Activated CD4-positive, alpha-beta T cell treated with anti-CD3 and anti-CD28 coated beads, Interleukin-2, amount 10 ng/mL, durations not matched to agents 7 days and 5 days (primary cell): ENCODE measurements at regions not wholly inside any gene's neighbourhood (a gene's known extent, or its start where the extent isn't known, plus 50 kb on each side); places are given as distances from the start of the nearest gene placed in this dataset.

Source experiments
- CTCF ChIA-PET: fragments of 350-600 bp; sonication (Branson Sonifier 250); formaldehyde crosslinking; loops from one replicate; lab custom pipeline; 2021; ENCODE audit warnings: antibody characterized with exemption; lab: Charles Lee
- POLR2A ChIA-PET: fragments of 350-600 bp; sonication (Branson Sonifier 250); formaldehyde crosslinking; loops from one replicate; lab custom pipeline; 2021; ENCODE audit warnings: antibody characterized with exemption; lab: Charles Lee
- DNase-seq: peaks from one replicate; pipeline ENCODE4 v3.0.0-alpha.2; 2020
- H3K27ac Mint-ChIP-seq: one replicate; pipeline ENCODE4 v1.8.0; 2021; ENCODE audit warnings: mild to moderate bottlenecking, moderate library complexity, mixed read lengths
- H3K27me3 Mint-ChIP-seq: one replicate; pipeline ENCODE4 v1.8.0; 2021; ENCODE audit warnings: mixed read lengths
- H3K36me3 Mint-ChIP-seq: one replicate; pipeline ENCODE4 v1.8.0; 2021; ENCODE audit warnings: low read depth, mixed read lengths
- H3K4me1 Mint-ChIP-seq: one replicate; pipeline ENCODE4 v1.8.0; 2021; ENCODE audit warnings: mixed read lengths
- H3K4me3 Mint-ChIP-seq: one replicate; pipeline ENCODE4 v1.8.0; 2021; ENCODE audit warnings: mild to moderate bottlenecking, moderate library complexity, mixed read lengths
- H3K9me3 Mint-ChIP-seq: one replicate; pipeline ENCODE4 v1.8.0; 2021; ENCODE audit warnings: mixed read lengths

DNA sequence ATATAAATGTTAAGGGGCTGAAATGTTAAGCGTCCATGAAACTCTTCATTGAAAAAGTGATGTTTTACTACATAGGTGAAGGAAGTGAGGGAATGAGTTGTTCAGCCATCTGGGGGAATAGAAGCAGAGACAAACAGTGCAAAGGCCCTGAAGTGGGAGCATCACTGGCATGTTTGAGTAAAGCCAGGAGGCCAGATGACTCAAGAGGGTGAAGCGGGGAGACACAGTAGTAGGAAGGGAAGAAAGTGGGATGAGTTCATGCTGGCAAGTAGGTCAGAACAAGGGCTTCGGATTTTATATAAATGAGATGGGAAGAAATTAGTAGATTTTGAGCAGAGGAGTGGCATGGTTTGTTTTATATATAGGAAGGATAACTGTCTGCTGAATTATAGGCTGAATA is 112.5 kb upstream of the MAP9 start:
- no peaks in the 10 kb centered on the region for H3K27me3 Mint-ChIP-seq
- no peak overlapping the region for H3K4me3 Mint-ChIP-seq
- CTCF ChIA-PET: no interaction called here
- POLR2A ChIA-PET: no interaction called here
- no peaks in the 10 kb centered on the region for H3K36me3 Mint-ChIP-seq
- H3K9me3 Mint-ChIP-seq: no peaks in the 10 kb centered on the region
- H3K4me1 Mint-ChIP-seq: no peaks in the 10 kb centered on the region
- no peak overlapping the region for H3K27ac Mint-ChIP-seq
- no peak for DNase-seq

DNA sequence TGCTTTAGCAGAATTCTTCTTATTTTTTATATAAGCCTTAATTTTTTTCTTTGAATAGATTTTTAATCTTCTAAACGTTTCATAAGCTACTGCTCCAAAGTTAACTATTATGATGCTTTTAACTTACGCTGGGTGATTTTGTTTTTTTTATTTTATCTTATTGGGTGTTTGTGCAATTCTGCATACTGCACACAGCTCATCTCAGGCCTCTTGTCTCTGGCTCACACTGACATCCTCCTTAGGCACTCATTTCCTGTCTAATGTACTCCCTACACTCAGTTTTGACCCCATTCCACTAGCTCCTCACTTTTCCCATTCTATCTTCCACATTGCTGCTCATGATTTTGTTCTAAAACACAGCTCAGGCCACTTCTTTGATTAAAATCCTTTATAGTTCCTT is 111.9 kb upstream of the MAP9 start:
- H3K27me3 Mint-ChIP-seq: no peaks in the 10 kb centered on the region
- ChIA-PET CTCF (no interaction called here), POLR2A (no interaction called here)
- no peak for DNase-seq
- H3K27ac Mint-ChIP-seq: no peak overlapping the region
- no peaks in the 10 kb centered on the region for H3K9me3 Mint-ChIP-seq
- H3K4me3 Mint-ChIP-seq: no peak overlapping the region
- no peaks in the 10 kb centered on the region for H3K36me3 Mint-ChIP-seq
- no peaks in the 10 kb centered on the region for H3K4me1 Mint-ChIP-seq

DNA sequence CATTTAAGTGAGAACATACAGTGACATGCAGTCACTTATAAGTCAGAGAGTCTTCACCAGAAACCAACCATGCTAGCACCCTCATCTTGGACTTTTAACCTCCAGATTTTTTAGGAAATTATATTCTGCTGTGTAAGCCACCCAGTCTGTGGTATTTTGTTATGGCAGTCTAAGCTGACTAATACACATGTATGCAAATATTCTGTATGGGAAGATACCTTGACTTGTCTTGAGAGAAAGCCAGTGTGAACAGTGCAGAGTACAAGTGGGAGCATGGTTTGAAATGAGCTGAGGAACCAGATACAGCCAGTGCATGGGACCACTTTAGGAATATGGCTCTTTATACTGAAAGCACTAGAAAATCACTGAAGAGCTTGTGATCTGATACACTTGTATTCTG is 110.4 kb upstream of the MAP9 start:
- CTCF ChIA-PET: no interaction called here
- POLR2A ChIA-PET: no interaction called here

DNA sequence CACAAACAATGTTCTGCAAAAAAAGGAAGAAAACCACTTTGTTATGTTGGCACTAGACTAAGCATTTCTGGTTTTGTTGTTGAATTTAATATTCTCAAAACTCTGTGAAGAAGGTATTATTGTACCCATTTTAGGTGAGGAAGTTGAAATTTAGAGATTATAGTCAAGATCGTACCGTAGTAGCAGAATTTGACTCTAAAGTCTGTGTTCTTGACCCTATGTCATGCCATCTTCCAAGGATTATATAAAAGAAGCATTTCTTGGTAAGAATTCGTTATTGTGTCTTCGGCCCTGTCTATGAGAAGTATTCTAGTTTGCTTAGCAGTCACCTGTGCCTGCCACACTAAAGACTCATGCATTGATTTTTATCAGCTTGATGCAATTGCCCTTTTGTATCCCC is 104.4 kb upstream of the MAP9 start:
- CTCF ChIA-PET: no interaction called here
- Mint-ChIP-seq H3K4me1 (no peaks in the 10 kb centered on the region), H3K4me3 (no peak overlapping the region), H3K36me3 (no peaks in the 10 kb centered on the region), H3K27me3 (no peaks in the 10 kb centered on the region), H3K27ac (no peak overlapping the region), H3K9me3 (no peaks in the 10 kb centered on the region)
- POLR2A ChIA-PET: no interaction called here
- no peak for DNase-seq

More for the DNA sequence above, 110.4 kb upstream of the MAP9 start:
- no peak overlapping the region for H3K4me3 Mint-ChIP-seq
- H3K27ac Mint-ChIP-seq: no peak overlapping the region
- no peak for DNase-seq
- H3K9me3 Mint-ChIP-seq: no peaks in the 10 kb centered on the region
- no peaks in the 10 kb centered on the region for H3K27me3 Mint-ChIP-seq
- no peaks in the 10 kb centered on the region for H3K4me1 Mint-ChIP-seq
- H3K36me3 Mint-ChIP-seq: no peaks in the 10 kb centered on the region

DNA sequence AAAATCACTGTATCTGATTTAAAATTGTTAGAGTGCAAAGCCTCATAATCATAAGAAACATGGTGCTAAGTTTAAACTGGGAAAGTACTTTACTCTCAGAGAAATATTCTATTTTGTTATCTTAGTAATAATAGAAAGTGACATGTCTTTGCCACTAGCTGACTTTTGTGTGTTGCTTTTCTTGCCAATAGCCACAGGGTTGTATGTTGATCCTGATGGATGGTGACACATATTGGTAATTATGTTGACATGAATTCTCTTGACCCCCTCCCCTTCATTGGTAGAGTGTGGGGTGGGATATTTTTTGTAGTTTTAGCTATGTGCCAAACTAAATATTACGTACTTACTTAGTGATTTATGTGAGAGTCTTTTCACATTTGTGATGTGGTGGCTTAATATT is 103.1 kb upstream of the MAP9 start:
- DNase-seq: no peak
- H3K4me1 Mint-ChIP-seq: no peaks in the 10 kb centered on the region
- no peaks in the 10 kb centered on the region for H3K36me3 Mint-ChIP-seq
- no peak overlapping the region for H3K27ac Mint-ChIP-seq
- H3K27me3 Mint-ChIP-seq: no peaks in the 10 kb centered on the region
- ChIA-PET POLR2A (no interaction called here), CTCF (no interaction called here)
- no peaks in the 10 kb centered on the region for H3K9me3 Mint-ChIP-seq
- H3K4me3 Mint-ChIP-seq: no peak overlapping the region

DNA sequence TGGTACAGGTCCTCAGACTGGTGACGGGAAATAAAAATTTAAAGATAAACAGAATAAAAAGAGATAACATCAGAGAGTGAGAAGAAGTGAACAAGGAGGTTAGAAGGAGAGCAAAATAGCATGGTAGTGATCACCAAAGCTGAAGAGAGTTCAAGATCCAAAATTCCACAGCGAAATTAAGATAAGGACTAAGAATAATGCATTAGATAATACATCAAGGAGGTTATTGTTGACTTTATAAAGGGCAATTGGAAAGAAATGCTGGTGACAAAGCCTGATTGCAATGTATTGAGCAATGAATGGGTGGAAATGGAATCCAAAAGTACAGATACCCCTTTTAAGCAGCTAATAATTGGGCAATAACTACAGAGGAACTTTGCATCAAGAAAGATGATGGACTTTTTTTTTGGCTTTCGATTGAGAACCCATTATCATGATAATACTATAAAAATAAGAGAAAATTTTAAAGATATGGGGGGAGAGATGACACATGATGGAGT is 101.6 kb upstream of the MAP9 start:
- no peaks in the 10 kb centered on the region for H3K9me3 Mint-ChIP-seq
- no peaks in the 10 kb centered on the region for H3K27me3 Mint-ChIP-seq
- no peak for DNase-seq
- H3K36me3 Mint-ChIP-seq: no peaks in the 10 kb centered on the region
- POLR2A ChIA-PET: no interaction called here
- CTCF ChIA-PET: no interaction called here
- H3K4me1 Mint-ChIP-seq: no peaks in the 10 kb centered on the region
- no peak overlapping the region for H3K4me3 Mint-ChIP-seq
- H3K27ac Mint-ChIP-seq: no peak overlapping the region

DNA sequence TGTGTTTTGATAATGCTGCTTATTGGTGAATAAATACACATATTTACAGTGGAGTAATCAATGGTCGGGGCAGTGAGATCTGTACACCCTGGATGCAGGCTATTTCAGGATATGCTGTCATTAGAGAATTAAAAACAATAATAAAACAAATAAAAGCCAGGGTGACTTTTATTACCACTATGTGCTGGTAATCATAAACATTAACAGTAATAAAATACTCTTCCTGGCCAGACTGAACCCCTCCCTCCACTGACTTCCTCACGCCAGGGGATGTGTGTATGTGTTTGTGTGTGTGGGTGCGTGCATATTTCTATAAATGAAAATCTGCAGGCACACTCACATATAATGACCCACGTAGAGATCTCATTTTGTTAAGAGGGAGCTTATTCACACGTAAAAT is 98.0 kb upstream of the MAP9 start:
- POLR2A ChIA-PET: no interaction called here

DNA sequence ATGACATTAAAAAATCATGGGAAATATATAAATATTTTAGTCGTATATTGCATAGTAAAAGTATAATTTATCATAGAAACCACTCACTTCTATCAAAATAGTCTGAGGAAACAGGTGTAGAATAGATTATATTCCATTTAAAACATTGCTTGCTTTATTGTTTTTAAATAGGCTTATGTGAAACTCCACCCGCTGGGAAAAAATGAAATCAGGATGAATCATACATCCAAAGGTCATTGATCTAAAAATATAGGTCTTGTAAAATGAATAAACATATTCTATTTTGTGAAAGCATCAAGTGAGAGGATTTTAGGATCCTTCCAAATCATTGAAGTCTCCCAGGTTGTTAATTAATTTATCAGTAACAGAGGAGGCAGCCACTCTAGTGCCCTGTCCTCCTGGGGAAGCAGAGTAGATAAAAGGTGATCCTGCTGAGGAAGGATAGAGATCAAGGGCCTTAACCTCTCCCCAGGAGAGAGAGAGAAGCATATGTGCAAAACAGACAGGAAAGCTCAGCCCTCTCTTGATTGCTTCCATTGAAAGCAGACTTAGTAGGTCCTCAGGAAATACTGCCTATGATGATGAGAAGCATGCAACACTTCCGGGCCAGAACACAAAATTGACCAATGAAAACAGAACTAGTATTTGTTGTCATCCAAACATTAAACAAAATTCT is 96.8 kb upstream of the MAP9 start:
- H3K27me3 Mint-ChIP-seq: no peaks in the 10 kb centered on the region
- H3K36me3 Mint-ChIP-seq: no peaks in the 10 kb centered on the region
- ChIA-PET POLR2A (no interaction called here), CTCF (no interaction called here)
- H3K9me3 Mint-ChIP-seq: no peaks in the 10 kb centered on the region
- H3K4me3 Mint-ChIP-seq: no peak overlapping the region
- no peak overlapping the region for H3K27ac Mint-ChIP-seq
- DNase-seq: no peak
- H3K4me1 Mint-ChIP-seq: no peaks in the 10 kb centered on the region

More for the DNA sequence above, 98.0 kb upstream of the MAP9 start:
- no peaks in the 10 kb centered on the region for H3K27me3 Mint-ChIP-seq
- CTCF ChIA-PET: no interaction called here
- no peaks in the 10 kb centered on the region for H3K4me1 Mint-ChIP-seq
- DNase-seq: no peak
- H3K9me3 Mint-ChIP-seq: no peaks in the 10 kb centered on the region
- no peak overlapping the region for H3K27ac Mint-ChIP-seq
- H3K4me3 Mint-ChIP-seq: no peak overlapping the region
- no peaks in the 10 kb centered on the region for H3K36me3 Mint-ChIP-seq

DNA sequence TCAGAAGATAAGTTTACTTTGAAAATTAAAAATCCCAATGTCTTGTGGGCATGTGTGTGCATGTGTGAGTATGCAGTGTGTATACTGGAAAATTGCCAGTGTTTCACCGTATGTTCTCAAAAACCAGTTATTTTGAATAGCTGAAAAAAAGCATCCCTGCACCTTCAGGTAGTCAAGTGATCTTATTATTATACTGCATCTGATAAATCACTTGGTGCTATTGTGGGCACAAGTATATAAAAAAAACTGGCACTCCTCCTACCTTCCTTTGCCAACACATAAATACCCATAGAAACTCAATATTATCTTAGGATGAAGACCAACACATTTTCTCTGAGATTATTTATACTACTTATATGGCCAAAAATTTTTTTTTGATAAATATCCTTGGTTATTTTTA is 91.5 kb upstream of the MAP9 start:
- ChIA-PET POLR2A (no interaction called here), CTCF (no interaction called here)
- no peak for DNase-seq
- Mint-ChIP-seq H3K9me3 (no peaks in the 10 kb centered on the region), H3K27ac (no peak overlapping the region), H3K4me1 (no peaks in the 10 kb centered on the region), H3K27me3 (no peaks in the 10 kb centered on the region), H3K4me3 (no peak overlapping the region), H3K36me3 (no peaks in the 10 kb centered on the region)

DNA sequence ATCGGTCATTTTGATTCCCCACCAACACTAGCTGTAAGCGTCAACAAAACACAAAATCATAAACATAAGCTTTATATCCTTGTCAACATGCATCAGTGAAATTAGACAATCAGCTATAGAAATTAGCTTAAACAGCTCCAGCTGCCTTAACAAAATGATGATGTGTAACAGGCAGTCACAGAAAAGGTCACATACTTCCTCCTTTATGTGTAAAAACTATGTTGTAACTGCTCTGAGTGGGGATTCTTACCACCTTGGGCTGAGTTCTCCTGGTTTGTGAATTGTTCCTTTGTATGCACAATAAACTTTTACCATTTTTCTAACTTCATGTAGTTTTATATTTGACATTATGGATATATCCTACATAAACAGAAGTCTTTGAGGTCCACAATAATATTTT is 73.9 kb upstream of the MAP9 start:
- Mint-ChIP-seq H3K27me3 (peaks cover 2% of the 10 kb centered on the region), H3K9me3 (no peaks in the 10 kb centered on the region), H3K4me1 (no peaks in the 10 kb centered on the region), H3K36me3 (no peaks in the 10 kb centered on the region), H3K4me3 (no peak overlapping the region), H3K27ac (no peak overlapping the region)
- ChIA-PET CTCF (no interaction called here), POLR2A (no interaction called here)
- DNase-seq: no peak

DNA sequence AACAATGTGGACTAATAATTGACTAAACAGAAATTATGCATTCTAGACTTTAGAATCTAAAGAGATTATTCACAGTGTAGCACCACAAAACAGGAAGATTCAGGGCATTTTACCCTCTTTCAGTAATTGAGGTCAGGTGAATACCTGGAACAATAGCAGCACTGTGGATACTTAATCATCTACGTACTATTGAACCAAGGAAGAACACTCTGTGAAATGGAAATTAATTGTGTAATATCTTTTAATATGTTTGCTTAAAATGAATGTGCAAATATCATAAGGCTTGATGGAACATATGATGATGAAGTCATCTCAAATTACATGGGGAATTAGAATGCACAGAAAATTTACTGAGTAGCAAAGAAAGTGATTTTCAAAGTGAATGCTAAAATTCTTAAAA is 68.5 kb upstream of the MAP9 start:
- peaks cover 5% of the 10 kb centered on the region for H3K4me1 Mint-ChIP-seq
- POLR2A ChIA-PET: no interaction called here
- CTCF ChIA-PET: no interaction called here
- no peaks in the 10 kb centered on the region for H3K9me3 Mint-ChIP-seq
- H3K27ac Mint-ChIP-seq: no peak overlapping the region
- H3K27me3 Mint-ChIP-seq: peaks cover 8% of the 10 kb centered on the region
- no peaks in the 10 kb centered on the region for H3K36me3 Mint-ChIP-seq
- no peak overlapping the region for H3K4me3 Mint-ChIP-seq
- DNase-seq: no peak

DNA sequence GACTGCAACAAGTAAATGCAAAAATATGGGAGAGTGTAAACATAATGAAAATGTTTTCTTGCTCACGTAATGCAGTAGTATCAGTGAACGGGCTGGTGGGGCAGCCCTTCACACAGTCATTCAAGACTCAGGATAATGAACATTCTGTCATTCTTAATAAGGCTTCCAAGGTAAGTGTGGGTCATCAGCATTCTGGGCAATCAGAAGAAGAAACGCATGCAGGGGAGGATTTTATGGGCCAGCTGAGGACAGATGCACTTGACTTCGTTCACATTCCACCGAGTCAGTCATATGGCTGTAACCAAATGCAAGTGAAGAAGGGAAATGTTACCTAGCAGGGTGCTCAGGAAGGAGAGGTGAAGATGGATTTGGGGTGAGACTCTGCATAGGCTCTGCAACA is 68.0 kb upstream of the MAP9 start:
- CTCF ChIA-PET: no interaction called here
- POLR2A ChIA-PET: no interaction called here
- peaks cover 5% of the 10 kb centered on the region for H3K4me1 Mint-ChIP-seq
- no peaks in the 10 kb centered on the region for H3K9me3 Mint-ChIP-seq
- no peak overlapping the region for H3K27ac Mint-ChIP-seq
- peaks cover 8% of the 10 kb centered on the region for H3K27me3 Mint-ChIP-seq
- H3K36me3 Mint-ChIP-seq: no peaks in the 10 kb centered on the region
- H3K4me3 Mint-ChIP-seq: no peak overlapping the region
- no peak for DNase-seq

DNA sequence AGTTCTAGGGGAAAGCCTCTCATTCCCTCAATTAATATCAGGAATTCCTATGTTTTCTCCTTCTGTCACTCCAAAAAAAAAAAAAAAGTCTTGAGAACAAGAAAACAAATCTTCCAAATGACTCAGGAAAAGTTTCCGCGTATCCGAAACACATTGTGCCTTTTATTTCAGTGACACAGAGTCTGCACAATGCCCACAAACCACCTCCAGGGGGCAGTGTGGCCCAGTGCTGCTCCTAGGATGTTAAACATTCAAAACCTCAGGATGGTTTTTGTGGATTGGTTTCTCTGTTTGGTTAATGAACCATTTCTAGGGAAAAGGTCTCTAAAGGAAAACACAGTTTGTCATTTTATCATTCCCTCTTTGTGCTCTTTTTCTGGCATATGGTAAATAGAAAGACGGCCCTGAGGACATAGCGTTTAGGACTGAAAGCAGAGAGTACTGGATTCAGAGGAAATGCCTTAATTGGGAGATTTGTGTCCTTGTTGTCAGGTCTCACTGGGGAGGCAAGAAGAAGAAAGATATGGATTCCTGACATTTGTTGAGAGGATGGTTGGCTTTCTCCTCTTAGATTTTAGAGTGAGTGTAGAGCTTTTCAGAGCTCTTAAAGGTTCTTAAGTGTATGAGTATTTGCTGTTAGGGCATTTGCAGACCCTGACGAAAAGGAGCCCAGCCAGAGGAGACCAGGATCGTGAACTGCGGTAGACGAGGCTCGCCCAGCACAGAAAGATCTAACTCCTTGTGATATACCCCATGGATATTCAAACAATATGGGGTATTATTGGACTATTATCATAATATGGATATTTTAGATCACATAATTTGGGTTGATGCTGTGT is 65.7 kb upstream of the MAP9 start:
- H3K27ac Mint-ChIP-seq: no peak overlapping the region
- CTCF ChIA-PET: no interaction called here

More for the DNA sequence above, 65.7 kb upstream of the MAP9 start:
- H3K4me3 Mint-ChIP-seq: no peak overlapping the region
- H3K27me3 Mint-ChIP-seq: peaks cover 6% of the 10 kb centered on the region
- POLR2A ChIA-PET: no interaction called here
- no peaks in the 10 kb centered on the region for H3K36me3 Mint-ChIP-seq
- H3K4me1 Mint-ChIP-seq: peaks cover 5% of the 10 kb centered on the region
- no peaks in the 10 kb centered on the region for H3K9me3 Mint-ChIP-seq
- peak; percentile 61 for DNase-seq
